Dendritic cell treated with granulocyte-macrophage colony-stimulating factor and Interleukin-4, amounts not matched to agents 40 ng/mL and 50 ng/mL, for 4 days (primary cell): ENCODE measurements at regions not wholly inside any gene's neighbourhood (a gene's known extent, or its start where the extent isn't known, plus 50 kb on each side); places are given as distances from the start of the nearest gene placed in this dataset.

Source experiments
- H3K27ac Mint-ChIP-seq: one replicate; pipeline ENCODE4 v1.8.0; 2022; ENCODE audit warnings: mild to moderate bottlenecking, mixed read lengths
- H3K27me3 Mint-ChIP-seq: one replicate; pipeline ENCODE4 v1.8.0; 2022; ENCODE audit warnings: mild to moderate bottlenecking, mixed read lengths
- H3K36me3 Mint-ChIP-seq: one replicate; pipeline ENCODE4 v1.8.0; 2022; ENCODE audit warnings: low read depth, mixed read lengths
- H3K4me1 Mint-ChIP-seq: one replicate; pipeline ENCODE4 v1.8.0; 2022; ENCODE audit warnings: low read depth, mixed read lengths
- H3K4me3 Mint-ChIP-seq: one replicate; pipeline ENCODE4 v1.8.0; 2022; ENCODE audit warnings: mild to moderate bottlenecking, moderate library complexity, mixed read lengths
- H3K9me3 Mint-ChIP-seq: one replicate; pipeline ENCODE4 v1.8.0; 2022; ENCODE audit warnings: mixed read lengths
- intact Hi-C: fragments of 100-400 bp; cut with micrococcal nuclease; formaldehyde crosslinking; loops from one replicate; pipeline ENCODE4 v1.15.0; 2022

DNA sequence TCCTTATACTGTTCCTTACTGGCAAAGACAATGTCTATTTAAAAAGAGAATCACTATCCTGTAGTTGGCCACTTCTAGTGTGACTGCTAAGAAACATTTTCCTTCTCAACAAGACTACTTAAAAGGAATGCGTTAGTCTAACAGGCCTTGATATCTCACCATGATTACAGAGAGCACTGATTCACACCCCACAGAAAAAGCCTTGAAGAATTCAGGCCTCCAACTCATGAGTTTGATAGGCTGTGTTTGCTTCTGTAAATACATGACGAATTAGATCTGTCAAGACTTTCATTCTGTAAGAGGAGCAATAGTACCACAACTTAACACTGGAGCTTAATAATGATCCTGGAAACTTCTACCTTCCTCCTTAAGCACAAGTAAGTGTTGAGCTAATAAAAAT, 432.8 kb upstream of the NR2F2 start:
- H3K36me3 Mint-ChIP-seq: no peaks in the 10 kb centered on the region
- no peak overlapping the region for H3K4me3 Mint-ChIP-seq
- intact Hi-C loops: no loop called here
- H3K9me3 Mint-ChIP-seq: no peaks in the 10 kb centered on the region
- no peak overlapping the region for H3K27ac Mint-ChIP-seq
- H3K4me1 Mint-ChIP-seq: no peaks in the 10 kb centered on the region
- H3K27me3 Mint-ChIP-seq: no peaks in the 10 kb centered on the region

DNA sequence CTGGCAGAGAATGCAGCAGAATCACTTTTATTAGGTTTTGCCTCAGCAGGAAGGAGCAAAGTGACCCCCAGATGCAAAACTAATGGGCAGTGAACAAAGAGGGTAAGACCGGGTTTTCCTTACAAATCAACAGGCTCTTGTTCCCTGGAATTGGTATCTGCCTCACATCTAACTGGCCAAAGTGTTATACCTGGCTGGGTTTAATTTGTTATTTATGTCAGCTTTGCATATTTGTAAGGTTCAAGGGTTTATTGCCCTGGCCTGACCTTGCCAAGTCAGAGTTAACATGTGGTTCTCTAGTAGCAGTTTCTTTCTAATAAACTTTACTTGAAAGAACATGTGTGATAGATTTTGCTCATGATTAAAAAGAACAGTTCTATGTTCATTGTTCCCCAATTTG, 431.7 kb upstream of the NR2F2 start:
- H3K27ac Mint-ChIP-seq: no peak overlapping the region
- no peaks in the 10 kb centered on the region for H3K9me3 Mint-ChIP-seq
- intact Hi-C loops: no loop called here
- no peaks in the 10 kb centered on the region for H3K27me3 Mint-ChIP-seq
- H3K4me3 Mint-ChIP-seq: no peak overlapping the region
- H3K4me1 Mint-ChIP-seq: no peaks in the 10 kb centered on the region
- no peaks in the 10 kb centered on the region for H3K36me3 Mint-ChIP-seq

DNA sequence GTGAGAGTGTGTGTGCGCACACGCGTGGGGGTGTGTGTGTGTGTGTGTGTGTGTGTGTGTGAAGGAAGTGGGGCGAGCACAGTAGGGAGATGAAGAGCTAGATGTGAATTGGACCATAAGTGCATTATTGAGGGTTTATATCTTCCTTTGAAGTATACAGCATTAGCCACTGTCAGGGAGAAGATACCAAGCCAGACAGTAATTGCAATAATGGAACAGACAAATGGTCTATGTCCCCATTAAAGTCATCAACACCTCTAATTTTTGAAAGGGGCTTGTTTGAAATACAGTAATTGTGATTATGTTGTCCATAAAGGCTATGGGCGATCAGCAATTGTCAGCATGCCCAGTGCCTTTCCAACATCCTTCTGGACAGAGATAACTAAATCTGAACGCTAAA, 429.2 kb upstream of the NR2F2 start:
- H3K36me3 Mint-ChIP-seq: no peaks in the 10 kb centered on the region
- H3K27ac Mint-ChIP-seq: no peak overlapping the region
- intact Hi-C loops: no loop called here
- H3K4me1 Mint-ChIP-seq: no peaks in the 10 kb centered on the region
- H3K4me3 Mint-ChIP-seq: no peak overlapping the region
- no peaks in the 10 kb centered on the region for H3K27me3 Mint-ChIP-seq
- no peaks in the 10 kb centered on the region for H3K9me3 Mint-ChIP-seq

DNA sequence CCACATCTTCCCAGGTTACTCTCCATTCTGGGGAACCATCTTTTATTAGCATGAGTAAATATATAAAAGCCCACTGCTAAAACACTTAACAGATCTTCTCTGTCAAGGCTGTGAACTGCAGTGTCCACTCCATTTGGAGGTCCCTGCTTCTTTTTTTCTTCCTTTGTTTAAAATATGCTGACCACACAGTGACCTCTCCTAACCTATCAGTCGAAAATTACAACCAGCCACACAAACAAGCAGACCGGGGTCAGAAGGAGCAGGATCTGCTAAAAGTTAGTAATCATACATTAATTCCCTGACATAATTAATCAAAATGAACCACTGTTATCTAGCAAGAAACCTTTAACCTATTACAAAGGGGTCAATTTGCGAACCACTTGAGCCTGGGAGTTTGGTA, 427.9 kb upstream of the NR2F2 start:
- no peaks in the 10 kb centered on the region for H3K9me3 Mint-ChIP-seq
- H3K4me1 Mint-ChIP-seq: no peaks in the 10 kb centered on the region
- no peaks in the 10 kb centered on the region for H3K27me3 Mint-ChIP-seq
- intact Hi-C loops: no loop called here
- no peak overlapping the region for H3K27ac Mint-ChIP-seq
- no peaks in the 10 kb centered on the region for H3K36me3 Mint-ChIP-seq
- H3K4me3 Mint-ChIP-seq: no peak overlapping the region

DNA sequence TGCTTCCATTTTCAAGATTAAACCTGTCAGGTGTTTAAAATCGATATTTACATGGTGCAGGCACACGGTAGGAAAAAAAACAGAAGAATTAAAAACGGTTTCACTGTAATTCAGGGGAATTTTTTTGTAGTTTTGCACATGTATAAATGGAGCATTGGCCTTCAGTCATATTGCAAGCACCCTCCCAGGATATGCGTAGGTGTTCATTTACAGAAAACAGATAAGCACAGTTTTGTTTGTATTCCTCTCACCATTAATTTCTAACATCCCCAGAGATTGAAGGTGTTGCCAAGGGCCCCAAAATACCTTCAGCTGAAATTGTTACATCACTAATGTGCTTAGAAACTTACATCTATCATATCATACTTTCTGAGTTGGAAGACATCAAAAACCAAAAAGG, 427.1 kb upstream of the NR2F2 start:
- Mint-ChIP-seq H3K27ac (no peak overlapping the region), H3K9me3 (no peaks in the 10 kb centered on the region), H3K36me3 (no peaks in the 10 kb centered on the region), H3K4me1 (no peaks in the 10 kb centered on the region), H3K27me3 (no peaks in the 10 kb centered on the region), H3K4me3 (no peak overlapping the region)
- intact Hi-C loops: no loop called here

DNA sequence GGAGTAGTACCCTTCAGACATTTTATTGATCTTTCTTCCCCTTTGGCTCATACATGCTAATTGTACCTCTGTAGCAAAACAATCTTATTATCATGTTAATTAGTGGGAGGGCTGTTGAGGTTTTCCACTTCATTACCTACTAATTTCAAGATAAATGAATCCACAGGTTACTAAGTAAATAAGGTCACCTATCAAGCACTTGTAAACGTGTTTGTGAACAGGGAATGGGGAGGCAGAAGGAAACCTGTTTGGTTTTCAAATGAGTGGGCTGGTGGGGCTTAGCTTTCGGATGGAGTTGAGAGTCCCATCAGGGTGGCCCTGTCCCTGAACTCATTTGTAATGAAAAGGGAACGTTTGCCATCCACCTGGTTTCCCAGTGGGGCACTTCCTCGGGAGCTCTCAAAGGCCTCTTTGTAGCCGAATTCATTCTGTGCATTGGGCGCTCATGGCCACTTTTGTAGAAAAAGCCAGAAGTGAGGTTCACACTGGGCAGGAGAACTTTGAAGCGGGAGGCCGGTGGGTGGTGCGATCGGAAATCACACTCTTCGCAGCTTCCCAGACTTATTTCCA, 419.8 kb upstream of the NR2F2 start:
- H3K4me3 Mint-ChIP-seq: no peak overlapping the region
- no peaks in the 10 kb centered on the region for H3K36me3 Mint-ChIP-seq
- intact Hi-C loops: no loop called here
- no peaks in the 10 kb centered on the region for H3K27me3 Mint-ChIP-seq
- no peaks in the 10 kb centered on the region for H3K9me3 Mint-ChIP-seq
- H3K27ac Mint-ChIP-seq: no peak overlapping the region
- no peaks in the 10 kb centered on the region for H3K4me1 Mint-ChIP-seq

DNA sequence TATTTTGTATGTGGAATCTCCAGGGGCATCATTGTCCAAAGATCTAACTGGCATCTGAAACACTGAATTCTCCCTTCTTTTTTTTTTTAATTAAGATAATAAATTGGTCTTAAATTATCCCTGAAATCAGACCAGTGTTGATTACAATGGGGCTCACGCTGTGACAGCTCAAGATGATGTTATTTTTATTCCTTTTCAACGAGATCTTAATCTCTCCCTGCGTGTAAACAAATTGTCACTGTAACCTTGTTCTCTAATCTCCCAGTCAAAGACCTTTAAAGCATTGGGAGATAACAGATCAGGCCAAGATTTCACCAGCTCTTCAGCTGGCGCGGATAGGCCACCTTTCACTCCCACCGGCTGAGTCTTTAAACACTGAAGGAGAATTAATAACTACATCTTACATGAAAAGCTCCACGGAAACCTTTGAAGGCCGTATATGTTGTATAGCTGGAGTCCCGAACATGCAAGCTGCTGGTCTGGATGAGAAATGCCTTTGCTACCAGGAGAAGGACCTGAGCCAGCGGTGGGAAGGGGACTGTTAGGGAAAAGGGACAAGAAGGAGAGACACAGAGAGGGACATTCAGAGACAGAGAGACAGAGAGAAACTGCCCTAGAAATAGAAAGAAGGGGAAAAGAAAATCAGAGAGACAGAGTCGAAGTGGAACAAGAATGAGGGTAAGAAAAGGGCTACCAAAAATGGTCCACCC, 418.8 kb upstream of the NR2F2 start:
- Mint-ChIP-seq H3K4me1 (no peaks in the 10 kb centered on the region), H3K27ac (no peak overlapping the region), H3K36me3 (no peaks in the 10 kb centered on the region), H3K9me3 (no peaks in the 10 kb centered on the region), H3K4me3 (no peak overlapping the region), H3K27me3 (no peaks in the 10 kb centered on the region)
- intact Hi-C loops: no loop called here

DNA sequence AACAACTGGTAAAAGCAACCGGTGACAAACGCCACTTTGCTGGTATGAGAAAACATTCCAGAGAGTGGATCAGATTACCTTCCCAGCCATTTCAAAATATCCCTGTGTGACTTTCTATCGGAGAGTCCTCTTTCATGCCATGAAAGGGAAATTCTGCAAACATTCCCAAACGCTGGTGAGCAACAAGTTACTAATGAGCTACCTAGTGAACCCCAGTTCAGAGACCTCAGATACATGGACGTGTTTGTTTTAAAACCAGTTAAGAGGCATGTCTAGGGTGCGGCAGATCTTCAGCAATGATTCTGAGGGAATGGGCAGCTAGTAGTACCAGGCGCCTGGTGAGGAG, 418.2 kb upstream of the NR2F2 start:
- no peaks in the 10 kb centered on the region for H3K9me3 Mint-ChIP-seq
- H3K27ac Mint-ChIP-seq: no peak overlapping the region
- no peaks in the 10 kb centered on the region for H3K27me3 Mint-ChIP-seq
- H3K4me3 Mint-ChIP-seq: no peak overlapping the region
- no peaks in the 10 kb centered on the region for H3K36me3 Mint-ChIP-seq
- no peaks in the 10 kb centered on the region for H3K4me1 Mint-ChIP-seq
- intact Hi-C loops: no loop called here

DNA sequence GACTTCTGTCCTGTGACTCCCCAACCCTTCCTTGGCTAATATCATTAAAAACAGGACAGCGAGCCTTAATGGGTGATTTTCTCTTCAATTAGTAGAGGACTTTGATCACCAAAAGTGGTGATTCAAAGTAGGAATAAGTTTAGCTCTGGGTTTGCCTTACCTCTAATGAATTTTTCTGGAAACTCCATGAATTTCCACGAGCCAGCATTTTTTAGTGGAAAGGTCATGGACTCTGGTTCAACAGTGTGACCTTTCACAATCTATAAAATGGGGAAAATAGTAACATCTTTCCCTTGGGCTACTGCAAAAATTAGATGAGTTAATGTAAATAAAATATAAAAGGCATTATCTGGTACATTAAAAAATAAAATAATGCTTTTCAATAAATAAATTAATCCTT, 417.8 kb upstream of the NR2F2 start:
- no peaks in the 10 kb centered on the region for H3K4me1 Mint-ChIP-seq

DNA sequence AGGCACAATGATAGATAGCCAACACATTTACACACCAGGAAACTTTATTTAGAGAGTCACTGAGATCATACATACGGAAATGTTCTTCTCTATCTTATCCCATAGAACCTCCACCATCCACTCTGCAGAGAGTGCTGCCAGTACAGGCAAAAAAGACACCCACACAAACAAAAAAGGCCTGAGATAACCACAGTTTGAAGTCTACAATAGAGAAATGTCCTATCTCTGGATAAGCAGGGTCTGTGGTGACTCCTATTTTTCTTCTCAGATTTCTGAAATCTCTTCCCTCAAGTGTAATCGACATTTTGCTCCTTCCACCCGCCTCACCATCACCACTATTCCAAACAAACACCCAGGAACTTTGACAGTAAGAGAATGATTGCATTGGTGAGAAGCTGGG, 413.9 kb upstream of the NR2F2 start:
- Mint-ChIP-seq H3K4me3 (no peak overlapping the region), H3K27me3 (no peaks in the 10 kb centered on the region), H3K36me3 (no peaks in the 10 kb centered on the region), H3K4me1 (no peaks in the 10 kb centered on the region), H3K9me3 (no peaks in the 10 kb centered on the region), H3K27ac (no peak overlapping the region)
- intact Hi-C loops: no loop called here

More for the DNA sequence above, 417.8 kb upstream of the NR2F2 start:
- H3K27me3 Mint-ChIP-seq: no peaks in the 10 kb centered on the region
- no peak overlapping the region for H3K27ac Mint-ChIP-seq
- H3K4me3 Mint-ChIP-seq: no peak overlapping the region
- H3K36me3 Mint-ChIP-seq: no peaks in the 10 kb centered on the region
- intact Hi-C loops: no loop called here
- no peaks in the 10 kb centered on the region for H3K9me3 Mint-ChIP-seq

DNA sequence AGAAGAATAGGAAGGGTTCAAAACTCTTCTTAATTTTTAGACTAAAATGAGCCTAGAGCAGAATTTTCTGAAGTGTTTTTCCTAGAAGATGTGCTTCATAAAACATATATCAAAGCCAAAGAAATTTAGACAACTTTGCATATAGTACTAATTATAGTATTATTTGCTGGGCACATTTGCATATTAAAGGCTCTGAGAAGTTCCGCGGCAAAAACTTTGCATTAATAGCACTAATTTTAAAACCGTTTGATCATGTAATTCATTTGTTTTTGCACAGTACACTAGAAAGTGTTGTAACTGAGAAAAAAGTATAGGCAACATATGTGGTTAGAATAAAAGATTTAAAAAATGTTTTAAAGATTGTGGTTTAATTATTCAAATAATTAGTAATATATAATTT, 412.0 kb upstream of the NR2F2 start:
- intact Hi-C loops: no loop called here
- H3K27ac Mint-ChIP-seq: no peak overlapping the region
- H3K9me3 Mint-ChIP-seq: no peaks in the 10 kb centered on the region
- H3K36me3 Mint-ChIP-seq: no peaks in the 10 kb centered on the region
- no peaks in the 10 kb centered on the region for H3K27me3 Mint-ChIP-seq
- H3K4me3 Mint-ChIP-seq: no peak overlapping the region
- H3K4me1 Mint-ChIP-seq: no peaks in the 10 kb centered on the region

DNA sequence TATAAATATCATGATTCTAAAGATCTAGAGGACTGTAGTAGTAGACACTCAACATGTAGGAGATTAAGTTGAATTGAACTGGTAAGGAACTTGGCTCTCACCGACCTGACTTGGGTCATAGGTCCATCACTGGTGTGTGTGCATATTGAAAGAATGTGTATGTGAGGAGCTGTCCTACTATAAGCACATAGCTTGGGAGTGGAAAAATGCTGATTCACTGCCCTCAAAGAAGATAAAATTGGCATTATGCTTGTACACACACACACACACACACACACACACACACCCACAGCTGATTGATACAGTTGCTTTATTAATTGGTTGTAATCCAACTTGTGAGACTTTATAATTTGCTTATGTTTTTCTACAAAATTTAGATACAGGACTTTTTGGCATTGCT, 411.0 kb upstream of the NR2F2 start:
- Mint-ChIP-seq H3K27ac (no peak overlapping the region), H3K4me3 (no peak overlapping the region)
- intact Hi-C loops: no loop called here

DNA sequence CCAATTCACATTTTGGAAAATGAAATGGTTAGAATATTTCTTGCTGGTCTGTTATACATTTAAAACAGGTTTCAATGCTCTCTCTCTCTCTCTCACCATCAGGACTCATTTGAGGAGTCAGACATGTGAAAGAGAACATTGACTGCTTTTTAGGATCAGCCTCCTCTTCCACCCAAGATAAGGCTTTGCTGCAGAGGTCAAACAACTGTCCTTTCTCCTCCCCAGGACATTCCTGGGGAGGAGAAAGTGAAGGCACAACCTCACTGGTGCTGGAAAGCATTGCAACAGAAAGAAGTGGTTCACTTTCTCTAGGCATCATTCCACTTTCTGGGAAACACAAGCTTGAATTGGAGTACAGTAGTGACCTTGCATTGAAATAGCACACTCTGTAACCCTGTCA, 409.1 kb upstream of the NR2F2 start:
- intact Hi-C loops: no loop called here
- H3K27ac Mint-ChIP-seq: no peak overlapping the region
- no peak overlapping the region for H3K4me3 Mint-ChIP-seq
- no peaks in the 10 kb centered on the region for H3K4me1 Mint-ChIP-seq
- H3K36me3 Mint-ChIP-seq: no peaks in the 10 kb centered on the region
- H3K9me3 Mint-ChIP-seq: no peaks in the 10 kb centered on the region
- no peaks in the 10 kb centered on the region for H3K27me3 Mint-ChIP-seq

More for the DNA sequence above, 411.0 kb upstream of the NR2F2 start:
- no peaks in the 10 kb centered on the region for H3K27me3 Mint-ChIP-seq
- H3K36me3 Mint-ChIP-seq: no peaks in the 10 kb centered on the region
- no peaks in the 10 kb centered on the region for H3K9me3 Mint-ChIP-seq
- H3K4me1 Mint-ChIP-seq: no peaks in the 10 kb centered on the region

DNA sequence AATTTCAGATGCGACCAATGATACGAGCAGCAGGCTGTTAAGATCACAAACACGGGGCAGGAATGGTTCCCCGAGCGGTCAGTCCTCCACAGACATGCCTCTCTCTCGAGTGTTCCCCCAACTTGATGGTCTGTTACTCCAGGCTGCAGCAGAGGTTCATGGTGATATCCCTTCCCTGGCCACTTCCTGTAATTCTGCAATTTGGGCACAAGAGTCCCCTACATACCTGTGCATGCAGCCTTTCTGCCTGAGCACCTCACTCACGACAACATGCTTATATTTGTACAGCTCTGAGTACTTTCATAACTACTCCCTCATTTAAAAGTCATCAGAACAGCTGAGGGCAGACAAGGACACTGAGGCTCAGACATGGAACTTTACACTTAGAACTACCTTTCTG, 408.1 kb upstream of the NR2F2 start:
- Mint-ChIP-seq H3K27ac (no peak overlapping the region), H3K4me3 (no peak overlapping the region), H3K9me3 (no peaks in the 10 kb centered on the region), H3K27me3 (no peaks in the 10 kb centered on the region), H3K4me1 (no peaks in the 10 kb centered on the region), H3K36me3 (no peaks in the 10 kb centered on the region)
- intact Hi-C loops: no loop called here

DNA sequence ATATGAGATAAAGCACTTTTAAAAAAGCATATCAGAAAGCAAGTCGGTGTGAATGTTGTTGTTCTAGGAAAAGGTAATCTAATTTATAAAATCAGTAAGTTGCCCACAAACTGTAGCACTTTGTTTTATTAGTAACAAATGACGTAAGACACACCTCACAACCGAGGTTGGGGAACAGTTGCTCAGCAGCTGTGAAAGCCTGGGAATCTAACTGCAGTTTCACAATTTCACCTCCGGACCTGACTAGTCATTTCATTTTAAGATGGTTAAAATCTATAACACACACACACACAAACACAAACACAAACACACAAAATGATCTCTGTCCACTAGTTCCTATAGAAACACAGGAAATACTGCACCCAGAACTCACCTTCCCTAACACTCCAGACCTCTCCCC, 406.7 kb upstream of the NR2F2 start:
- intact Hi-C loops: no loop called here
- Mint-ChIP-seq H3K27ac (no peak overlapping the region), H3K36me3 (no peaks in the 10 kb centered on the region), H3K4me3 (no peak overlapping the region), H3K27me3 (no peaks in the 10 kb centered on the region), H3K4me1 (no peaks in the 10 kb centered on the region), H3K9me3 (no peaks in the 10 kb centered on the region)
